ENCODE measurements at regions not wholly inside any gene's neighbourhood (a gene's known extent, or its start where the extent isn't known, plus 50 kb on each side); places are given as distances from the start of the nearest gene placed in this dataset.

DNA sequence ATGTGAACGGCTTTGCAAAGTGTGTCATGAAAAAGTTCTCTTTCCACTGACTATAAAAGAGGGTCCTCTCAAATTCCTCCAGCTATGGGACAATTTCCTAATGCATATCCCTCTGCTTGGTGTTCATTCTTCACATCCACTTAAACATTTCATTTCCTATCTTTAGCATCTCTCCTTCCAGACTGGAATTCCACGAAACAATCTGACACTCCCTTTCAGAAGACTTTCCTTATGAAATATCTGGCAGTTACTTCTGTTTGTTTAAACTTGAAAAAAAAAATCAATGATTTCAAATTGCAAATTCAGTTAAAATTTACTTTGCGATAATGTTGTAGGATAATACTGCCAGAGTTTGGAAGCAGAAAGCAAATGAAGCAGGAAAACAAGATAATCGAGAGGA, 105.8 kb upstream of the SELENOK start:
- TF ChIP-seq, protein P1, sequence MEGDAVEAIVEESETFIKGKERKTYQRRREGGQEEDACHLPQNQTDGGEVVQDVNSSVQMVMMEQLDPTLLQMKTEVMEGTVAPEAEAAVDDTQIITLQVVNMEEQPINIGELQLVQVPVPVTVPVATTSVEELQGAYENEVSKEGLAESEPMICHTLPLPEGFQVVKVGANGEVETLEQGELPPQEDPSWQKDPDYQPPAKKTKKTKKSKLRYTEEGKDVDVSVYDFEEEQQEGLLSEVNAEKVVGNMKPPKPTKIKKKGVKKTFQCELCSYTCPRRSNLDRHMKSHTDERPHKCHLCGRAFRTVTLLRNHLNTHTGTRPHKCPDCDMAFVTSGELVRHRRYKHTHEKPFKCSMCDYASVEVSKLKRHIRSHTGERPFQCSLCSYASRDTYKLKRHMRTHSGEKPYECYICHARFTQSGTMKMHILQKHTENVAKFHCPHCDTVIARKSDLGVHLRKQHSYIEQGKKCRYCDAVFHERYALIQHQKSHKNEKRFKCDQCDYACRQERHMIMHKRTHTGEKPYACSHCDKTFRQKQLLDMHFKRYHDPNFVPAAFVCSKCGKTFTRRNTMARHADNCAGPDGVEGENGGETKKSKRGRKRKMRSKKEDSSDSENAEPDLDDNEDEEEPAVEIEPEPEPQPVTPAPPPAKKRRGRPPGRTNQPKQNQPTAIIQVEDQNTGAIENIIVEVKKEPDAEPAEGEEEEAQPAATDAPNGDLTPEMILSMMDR (IDR thresholded peaks at IDR 0.05; ENCODE audit: low read depth, low read length, missing control alignments) = no peak
- H3K4me3 ChIP-seq (ENCODE audit: low read depth, low read length) = no peak overlapping the region
- DNase-seq (ENCODE audit: low read depth) = no peak
- in situ Hi-C loops (cut with HindIII; ENCODE audit: low sequenced_read_pairs) = no loop called here

GRCh38 chr3:53996141-53996874, 104.6 kb upstream of the SELENOK start:
- TF ChIP-seq, protein P1 (IDR thresholded peaks at IDR 0.05; ENCODE audit: low read depth, low read length, missing control alignments) = no peak
- in situ Hi-C loops (cut with HindIII; ENCODE audit: low sequenced_read_pairs) = no loop called here
- no peak overlapping the region for H3K4me3 ChIP-seq (ENCODE audit: low read depth, low read length)
- no peak for DNase-seq (ENCODE audit: low read depth)

GRCh38 chr3:53994986-53995603, 103.4 kb upstream of the SELENOK start:
- TF ChIP-seq, protein P1 (IDR thresholded peaks at IDR 0.05; ENCODE audit: low read depth, low read length, missing control alignments) = no peak
- no peak for DNase-seq (ENCODE audit: low read depth)
- in situ Hi-C loops (cut with HindIII; ENCODE audit: low sequenced_read_pairs) = no loop called here
- no peak overlapping the region for H3K4me3 ChIP-seq (ENCODE audit: low read depth, low read length)

DNA sequence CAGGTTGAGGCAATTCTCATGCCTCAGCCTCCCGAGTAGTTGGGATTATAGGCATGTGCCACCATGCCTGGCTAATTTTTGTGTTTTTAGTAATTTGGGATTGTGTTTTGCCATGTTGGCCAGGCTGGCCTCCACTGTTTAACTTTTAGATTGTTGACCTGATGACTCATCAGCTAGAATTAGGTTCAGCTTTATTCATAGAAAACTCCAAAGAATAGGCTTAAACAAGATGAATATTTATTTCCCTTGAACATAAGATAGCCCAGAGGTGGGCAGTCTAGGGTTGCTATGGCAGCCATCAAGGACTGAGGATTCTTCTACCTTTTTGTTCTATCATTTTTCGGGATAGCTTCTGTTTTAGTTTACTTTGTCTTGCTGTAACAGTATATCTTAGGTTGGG, 99.6 kb upstream of the SELENOK start:
- TF ChIP-seq, protein P1 (IDR thresholded peaks at IDR 0.05; ENCODE audit: low read depth, low read length, missing control alignments) = no peak
- H3K4me3 ChIP-seq (ENCODE audit: low read depth, low read length) = no peak overlapping the region
- DNase-seq (ENCODE audit: low read depth) = no peak
- in situ Hi-C loops (cut with HindIII; ENCODE audit: low sequenced_read_pairs) = no loop called here

GRCh38 chr3:53989946-53990345, 98.3 kb upstream of the SELENOK start:
- TF ChIP-seq, protein P1 (IDR thresholded peaks at IDR 0.05; ENCODE audit: low read depth, low read length, missing control alignments) = no peak
- H3K4me3 ChIP-seq (ENCODE audit: low read depth, low read length) = no peak overlapping the region
- DNase-seq (ENCODE audit: low read depth) = no peak
- in situ Hi-C loops (cut with HindIII; ENCODE audit: low sequenced_read_pairs) = no loop called here

GRCh38 chr3:53989451-53989850, 97.8 kb upstream of the SELENOK start:
- no peak overlapping the region for H3K4me3 ChIP-seq (ENCODE audit: low read depth, low read length)
- TF ChIP-seq, protein P1 (IDR thresholded peaks at IDR 0.05; ENCODE audit: low read depth, low read length, missing control alignments) = no peak
- DNase-seq (ENCODE audit: low read depth) = no peak
- in situ Hi-C loops (cut with HindIII; ENCODE audit: low sequenced_read_pairs) = no loop called here

Data from astrocyte of the cerebellum (primary cell).